Activated naive CD4-positive, alpha-beta T cell treated with anti-CD3 and anti-CD28 coated beads for 36 hours (primary cell): ENCODE measurements at regions not wholly inside any gene's neighbourhood (a gene's known extent, or its start where the extent isn't known, plus 50 kb on each side); places are given as distances from the start of the nearest gene placed in this dataset.
"Not testable (repeated sequence)": the region's sequence is repeated elsewhere in the genome, so short reads cannot be mapped to it uniquely, and the experiment has no call there.

Experiments used
- CTCF ChIA-PET: fragments of 350-600 bp; sonication (Branson Sonifier 250); formaldehyde crosslinking; loops from one replicate; lab custom pipeline; 2021; ENCODE audit warnings: antibody characterized with exemption; lab: Charles Lee
- DNase-seq: peaks from one replicate; pipeline ENCODE4 v3.0.0-alpha.2; 2020
- H3K27ac Mint-ChIP-seq: one replicate; pipeline ENCODE4 v1.8.0; 2021; ENCODE audit warnings: mild to moderate bottlenecking, mixed read lengths
- H3K27me3 Mint-ChIP-seq: one replicate; pipeline ENCODE4 v1.8.0; 2021; ENCODE audit warnings: low read depth, mixed read lengths
- H3K36me3 Mint-ChIP-seq: one replicate; pipeline ENCODE4 v1.8.0; 2021; ENCODE audit warnings: low read depth, mixed read lengths
- H3K4me1 Mint-ChIP-seq: one replicate; pipeline ENCODE4 v1.8.0; 2021; ENCODE audit warnings: low read depth, mixed read lengths
- H3K4me3 Mint-ChIP-seq: one replicate; pipeline ENCODE4 v1.8.0; 2021; ENCODE audit warnings: mild to moderate bottlenecking, moderate library complexity, mixed read lengths
- H3K9me3 Mint-ChIP-seq: one replicate; pipeline ENCODE4 v1.8.0; 2021; ENCODE audit warnings: mixed read lengths
- intact Hi-C: fragments of 100-400 bp; cut with micrococcal nuclease; formaldehyde crosslinking; loops from one replicate; pipeline ENCODE4 v1.15.1; 2023

DNA sequence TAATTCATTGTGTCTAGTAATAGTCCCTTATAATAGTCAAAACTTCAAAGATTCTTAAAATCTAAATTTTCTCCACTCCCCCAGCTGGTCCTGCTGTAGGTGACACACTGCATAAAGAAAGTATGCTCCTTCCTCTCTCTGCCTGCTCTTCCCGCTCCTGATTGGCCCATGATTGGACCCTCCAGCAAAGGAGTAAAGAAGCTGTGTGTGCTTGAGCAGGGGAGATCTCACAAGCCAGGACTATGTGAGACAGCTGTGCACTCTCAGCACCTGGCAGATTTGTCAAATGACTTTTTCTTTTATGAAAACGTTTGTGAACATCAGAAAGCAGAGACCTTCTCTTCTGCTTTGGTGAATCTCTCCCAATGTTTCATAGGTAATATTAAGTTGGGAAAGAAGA lies 274.8 kb upstream of the LYPLAL1 start:
- Mint-ChIP-seq H3K36me3 (no peaks in the 10 kb centered on the region), H3K27me3 (no peaks in the 10 kb centered on the region), H3K4me1 (no peaks in the 10 kb centered on the region), H3K4me3 (no peak overlapping the region), H3K27ac (no peak overlapping the region), H3K9me3 (no peaks in the 10 kb centered on the region)
- CTCF ChIA-PET, result no interaction called here
- intact Hi-C loops, result no loop called here
- no peak for DNase-seq

DNA sequence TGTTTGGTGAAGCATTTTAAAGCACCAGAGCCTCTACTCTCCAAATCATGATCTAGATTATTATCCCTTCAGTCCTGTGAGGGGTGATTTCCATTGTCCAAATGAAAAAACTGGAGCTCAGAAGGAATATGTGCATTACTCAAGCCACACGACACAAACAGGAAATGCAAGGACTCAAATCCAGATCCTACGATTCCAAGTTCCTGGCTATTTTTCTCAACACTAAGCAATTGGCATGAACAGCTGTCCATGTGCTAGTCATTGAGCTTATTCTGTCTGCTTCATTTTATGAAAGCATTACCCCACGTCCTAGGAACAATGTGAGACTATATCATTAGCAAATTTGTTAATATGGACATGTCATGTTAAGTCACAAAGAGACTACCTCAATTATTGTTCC lies 273.1 kb upstream of the LYPLAL1 start:
- H3K9me3 Mint-ChIP-seq, result no peaks in the 10 kb centered on the region
- no peaks in the 10 kb centered on the region for H3K27me3 Mint-ChIP-seq
- CTCF ChIA-PET, result no interaction called here
- H3K36me3 Mint-ChIP-seq, result no peaks in the 10 kb centered on the region
- no peaks in the 10 kb centered on the region for H3K4me1 Mint-ChIP-seq
- intact Hi-C loops, result no loop called here
- no peak overlapping the region for H3K4me3 Mint-ChIP-seq
- no peak overlapping the region for H3K27ac Mint-ChIP-seq
- no peak for DNase-seq

DNA sequence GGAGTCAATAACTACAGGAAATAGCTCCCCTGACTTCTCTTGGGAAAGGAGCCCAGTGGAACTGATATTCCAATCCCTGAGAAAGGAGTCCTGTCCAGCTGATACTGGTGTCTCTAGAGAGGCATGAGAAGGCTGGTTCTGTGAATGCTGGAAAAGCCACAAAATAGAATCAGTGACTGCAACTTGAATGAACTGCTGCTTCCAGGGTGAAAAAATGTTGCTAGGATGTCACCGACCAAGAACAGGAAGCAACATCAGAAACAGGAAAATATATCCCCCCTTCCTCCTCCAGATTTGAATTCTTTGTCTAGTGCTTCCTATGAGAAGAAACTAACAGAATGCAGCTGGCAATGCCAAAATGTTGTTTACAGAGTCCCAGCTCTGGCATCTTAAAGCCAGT lies 269.3 kb upstream of the LYPLAL1 start:
- Mint-ChIP-seq H3K27me3 (no peaks in the 10 kb centered on the region), H3K36me3 (no peaks in the 10 kb centered on the region), H3K9me3 (no peaks in the 10 kb centered on the region), H3K4me1 (no peaks in the 10 kb centered on the region), H3K27ac (no peak overlapping the region), H3K4me3 (no peak overlapping the region)
- CTCF ChIA-PET, result no interaction called here
- intact Hi-C loops, result no loop called here
- no peak for DNase-seq

DNA sequence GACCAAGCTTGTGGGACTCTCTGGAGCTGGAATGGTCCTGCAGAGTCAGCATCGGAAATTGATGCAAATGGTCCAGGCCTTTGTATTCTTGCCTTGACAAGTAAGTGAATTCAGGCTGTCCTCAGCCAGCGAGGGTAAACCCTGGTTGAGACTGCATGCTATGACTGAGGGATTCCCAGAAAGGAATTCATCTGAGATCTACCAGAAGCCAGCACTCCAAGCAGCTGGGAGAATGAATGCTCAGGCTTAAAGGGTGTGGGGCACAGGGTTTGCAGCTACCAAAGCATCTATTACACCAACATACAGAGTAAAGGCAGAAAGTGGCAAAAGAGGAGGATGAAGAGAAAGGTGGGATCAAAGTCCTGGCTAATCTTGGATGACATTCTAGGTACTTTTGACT lies 257.0 kb upstream of the LYPLAL1 start:
- no peak overlapping the region for H3K27ac Mint-ChIP-seq
- intact Hi-C loops, result no loop called here
- no peaks in the 10 kb centered on the region for H3K9me3 Mint-ChIP-seq
- DNase-seq, result no peak
- no peaks in the 10 kb centered on the region for H3K27me3 Mint-ChIP-seq
- no peaks in the 10 kb centered on the region for H3K36me3 Mint-ChIP-seq
- H3K4me3 Mint-ChIP-seq, result no peak overlapping the region
- CTCF ChIA-PET, result no interaction called here
- H3K4me1 Mint-ChIP-seq, result no peaks in the 10 kb centered on the region

DNA sequence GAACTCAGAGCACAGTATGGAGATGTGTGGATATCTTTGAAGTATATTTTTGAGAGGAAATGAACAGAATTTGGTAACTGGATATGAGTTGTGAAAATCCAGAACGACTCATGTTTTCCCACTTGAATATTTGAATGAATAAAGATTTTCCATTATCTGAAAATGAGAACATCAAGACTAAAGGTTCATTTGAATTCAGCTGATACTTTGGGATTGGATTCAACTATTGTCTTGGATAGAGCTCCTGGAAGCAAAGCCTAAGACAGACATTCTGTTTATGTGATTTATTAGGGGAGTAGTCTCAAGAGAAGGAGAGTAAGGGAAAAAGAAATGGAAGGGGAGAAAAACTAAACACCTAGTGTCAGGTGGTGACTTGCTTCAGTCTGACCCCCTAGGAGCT lies 256.0 kb upstream of the LYPLAL1 start:
- DNase-seq, result no peak
- H3K4me1 Mint-ChIP-seq, result no peaks in the 10 kb centered on the region
- H3K36me3 Mint-ChIP-seq, result no peaks in the 10 kb centered on the region
- no peak overlapping the region for H3K4me3 Mint-ChIP-seq
- CTCF ChIA-PET, result no interaction called here
- no peaks in the 10 kb centered on the region for H3K9me3 Mint-ChIP-seq
- H3K27ac Mint-ChIP-seq, result no peak overlapping the region
- H3K27me3 Mint-ChIP-seq, result no peaks in the 10 kb centered on the region
- intact Hi-C loops, result no loop called here

DNA sequence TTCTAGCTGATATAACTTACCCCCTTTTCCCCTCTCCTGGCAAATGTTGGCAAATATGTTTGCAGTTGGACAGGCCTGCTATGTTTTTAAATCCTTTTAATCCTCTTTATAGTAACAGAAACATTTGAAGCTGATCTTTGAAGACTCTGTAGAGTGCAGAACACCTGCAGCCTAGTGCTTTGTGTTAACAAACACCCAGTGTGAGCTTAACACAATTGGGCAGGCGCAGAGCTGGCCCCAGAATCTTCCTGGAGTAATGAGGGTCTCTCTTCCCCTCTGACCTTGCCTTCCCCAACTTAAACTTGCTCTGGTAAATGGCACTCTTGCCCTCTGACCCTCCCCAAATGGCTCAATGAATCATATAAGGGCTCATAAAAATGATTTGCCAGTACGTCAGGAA lies 247.9 kb upstream of the LYPLAL1 start:
- CTCF ChIA-PET, result no interaction called here
- Mint-ChIP-seq H3K27me3 (peaks cover 4% of the 10 kb centered on the region), H3K4me1 (no peaks in the 10 kb centered on the region), H3K27ac (no peak overlapping the region), H3K36me3 (no peaks in the 10 kb centered on the region), H3K9me3 (no peaks in the 10 kb centered on the region), H3K4me3 (no peak overlapping the region)
- intact Hi-C loops, result no loop called here
- DNase-seq, result no peak

DNA sequence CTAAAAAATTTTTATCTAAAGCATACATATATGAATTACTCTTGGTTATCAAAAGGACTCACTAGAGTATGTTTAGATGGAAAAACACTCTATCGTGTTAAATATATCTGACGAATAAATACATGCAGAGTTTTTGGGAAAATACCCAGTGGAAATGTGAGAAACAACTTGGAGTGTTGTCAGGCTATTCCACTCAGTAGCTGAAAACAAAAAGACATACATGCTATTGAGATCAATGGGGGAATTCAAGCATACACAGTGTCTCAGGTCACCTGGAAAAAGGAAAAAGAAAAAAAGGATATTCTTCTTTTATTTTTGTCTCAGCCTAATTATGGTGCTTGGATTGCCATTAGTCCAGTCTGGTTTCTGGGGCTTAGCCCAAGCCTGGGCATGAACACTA lies 247.0 kb upstream of the LYPLAL1 start:
- no peak for DNase-seq
- Mint-ChIP-seq H3K4me1 (no peaks in the 10 kb centered on the region), H3K9me3 (no peaks in the 10 kb centered on the region), H3K36me3 (no peaks in the 10 kb centered on the region), H3K27me3 (peaks cover 4% of the 10 kb centered on the region), H3K27ac (no peak overlapping the region), H3K4me3 (no peak overlapping the region)
- CTCF ChIA-PET, result interaction anchor here (0.6 kb wide), 1 partner anchor 1465 kb away, joined by 3 read pairs; no protein-coding TSS in a partner anchor
- intact Hi-C loops, result no loop called here

DNA sequence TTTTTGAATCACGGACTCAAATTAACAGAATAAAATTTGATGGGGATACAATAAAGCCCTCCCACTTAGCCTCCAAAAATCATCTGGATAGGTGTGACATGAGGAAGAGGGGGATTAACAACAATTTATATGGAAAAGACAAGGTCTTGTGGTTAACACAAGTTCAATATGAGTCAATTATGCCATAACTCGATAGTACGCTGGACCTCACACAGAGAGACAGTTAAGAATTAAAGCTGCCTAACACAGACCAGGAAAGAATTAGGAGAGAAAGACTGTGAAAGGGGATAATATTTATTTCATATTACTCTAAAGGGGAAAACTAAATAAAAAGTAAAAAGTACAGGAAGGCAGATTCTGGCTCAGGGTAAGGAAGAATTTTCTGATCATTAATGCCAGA lies 243.7 kb upstream of the LYPLAL1 start:
- H3K27me3 Mint-ChIP-seq, result peaks cover 4% of the 10 kb centered on the region
- H3K36me3 Mint-ChIP-seq, result no peaks in the 10 kb centered on the region
- intact Hi-C loops, result no loop called here
- H3K4me1 Mint-ChIP-seq, result no peaks in the 10 kb centered on the region
- DNase-seq, result no peak
- no peaks in the 10 kb centered on the region for H3K9me3 Mint-ChIP-seq
- H3K27ac Mint-ChIP-seq, result no peak overlapping the region
- CTCF ChIA-PET, result no interaction called here
- H3K4me3 Mint-ChIP-seq, result no peak overlapping the region

DNA sequence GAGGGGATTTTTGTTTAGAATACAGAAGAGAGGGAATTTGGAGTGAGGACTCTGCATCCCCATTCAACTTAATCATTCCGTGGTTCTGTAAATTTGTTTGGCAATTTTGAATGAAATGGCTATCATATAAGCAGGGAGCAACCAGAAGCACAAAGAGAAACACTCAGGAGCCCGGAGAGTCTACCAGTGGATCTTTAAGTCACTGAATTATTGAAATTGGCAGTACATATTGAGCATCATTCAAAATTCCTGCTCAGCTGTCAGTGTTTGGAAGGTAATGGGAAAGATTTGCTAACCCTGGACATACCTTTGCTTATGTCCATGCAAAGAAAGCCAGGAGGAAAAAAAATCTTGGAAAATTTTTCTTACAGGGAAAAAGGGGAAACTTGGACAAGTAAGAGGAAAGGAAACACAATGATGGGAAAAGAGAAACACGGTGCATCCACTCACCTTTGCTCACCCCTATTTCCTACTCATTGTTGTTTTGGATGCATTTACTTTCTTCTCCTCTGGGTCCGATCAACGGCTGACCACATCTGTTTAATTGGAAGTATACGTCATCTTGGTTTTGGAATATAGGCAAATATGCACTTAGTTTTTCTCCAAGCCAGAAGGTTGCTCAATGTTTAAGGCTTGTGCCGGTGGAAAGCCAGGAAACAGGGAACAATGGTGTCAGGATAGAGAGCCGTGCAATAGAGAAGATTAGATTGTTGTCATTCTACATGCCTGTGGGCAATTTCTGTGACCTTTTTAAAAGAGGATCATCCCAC lies 243.0 kb upstream of the LYPLAL1 start:
- DNase-seq, result no peak
- intact Hi-C loops, result no loop called here
- H3K4me1 Mint-ChIP-seq, result no peaks in the 10 kb centered on the region
- no peak overlapping the region for H3K4me3 Mint-ChIP-seq
- CTCF ChIA-PET, result no interaction called here
- H3K36me3 Mint-ChIP-seq, result no peaks in the 10 kb centered on the region
- H3K9me3 Mint-ChIP-seq, result peaks cover 4% of the 10 kb centered on the region
- H3K27ac Mint-ChIP-seq, result no peak overlapping the region
- peaks cover 4% of the 10 kb centered on the region for H3K27me3 Mint-ChIP-seq

DNA sequence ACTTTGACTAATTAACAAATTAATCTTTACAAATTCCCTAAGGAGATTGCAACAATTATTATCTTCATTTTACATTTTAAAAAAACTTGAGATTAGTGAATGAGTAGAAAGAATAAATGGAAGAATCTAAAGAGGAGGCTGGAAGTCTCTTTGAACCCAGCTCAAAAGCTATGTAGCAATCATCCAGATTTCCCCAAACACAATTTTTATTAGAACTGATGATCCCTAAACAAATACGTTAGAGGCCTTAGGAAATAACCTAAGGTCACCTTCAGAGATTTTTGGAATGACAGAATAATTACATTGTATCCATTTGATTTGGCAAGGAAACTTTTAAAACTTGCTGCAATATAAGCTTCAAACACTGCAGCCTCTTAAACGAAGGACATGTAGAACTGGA lies 242.4 kb upstream of the LYPLAL1 start:
- H3K4me1 Mint-ChIP-seq, result no peaks in the 10 kb centered on the region
- H3K27ac Mint-ChIP-seq, result no peak overlapping the region
- no peak overlapping the region for H3K4me3 Mint-ChIP-seq
- intact Hi-C loops, result no loop called here
- H3K27me3 Mint-ChIP-seq, result peaks cover 2% of the 10 kb centered on the region
- H3K36me3 Mint-ChIP-seq, result no peaks in the 10 kb centered on the region
- peaks cover 7% of the 10 kb centered on the region for H3K9me3 Mint-ChIP-seq
- CTCF ChIA-PET, result no interaction called here
- DNase-seq, result no peak

DNA sequence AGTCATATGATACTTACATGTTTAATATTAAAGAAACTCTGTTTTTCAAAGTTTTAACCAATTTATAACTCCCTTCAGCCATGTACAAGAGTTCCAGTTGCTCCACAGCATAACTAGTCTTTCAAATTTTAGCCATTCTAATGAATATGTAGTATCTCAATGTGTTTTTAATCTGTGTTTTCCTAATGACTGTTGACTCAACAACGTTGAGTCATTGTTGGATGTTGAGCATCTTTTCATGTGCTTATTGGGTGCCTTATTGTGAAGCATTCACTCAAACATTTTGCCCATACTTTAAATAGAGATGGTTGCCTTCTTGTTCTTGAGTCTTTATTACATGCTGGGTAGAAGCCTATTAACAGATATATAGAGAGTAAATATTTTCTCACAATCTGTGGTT lies 240.2 kb upstream of the LYPLAL1 start:
- peaks cover 11% of the 10 kb centered on the region for H3K9me3 Mint-ChIP-seq
- no peak overlapping the region for H3K4me3 Mint-ChIP-seq
- no peaks in the 10 kb centered on the region for H3K36me3 Mint-ChIP-seq
- no peaks in the 10 kb centered on the region for H3K4me1 Mint-ChIP-seq
- intact Hi-C loops, result no loop called here
- no peak for DNase-seq
- peaks cover 2% of the 10 kb centered on the region for H3K27me3 Mint-ChIP-seq
- CTCF ChIA-PET, result no interaction called here
- H3K27ac Mint-ChIP-seq, result no peak overlapping the region

DNA sequence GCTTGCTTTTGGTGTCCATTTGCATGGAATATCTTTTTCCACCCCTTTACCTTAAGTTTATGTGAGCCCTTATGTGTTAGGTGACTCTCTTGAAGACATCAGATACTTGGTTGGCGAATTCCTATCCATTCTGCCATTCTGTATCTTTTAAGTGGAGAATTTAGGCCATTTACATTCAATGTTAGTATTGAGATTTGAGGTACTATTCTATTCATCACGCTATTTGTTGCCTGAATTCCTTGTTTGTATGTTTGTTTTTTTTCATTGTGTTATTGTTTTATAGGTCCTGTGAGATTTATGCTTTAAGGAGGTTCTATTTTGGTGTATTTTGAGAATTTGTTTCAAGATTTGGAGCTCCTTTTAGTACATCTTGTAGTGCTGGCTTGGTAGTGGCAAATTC lies 238.3 kb upstream of the LYPLAL1 start:
- H3K27ac Mint-ChIP-seq, H3K36me3 Mint-ChIP-seq, H3K4me1 Mint-ChIP-seq, H3K4me3 Mint-ChIP-seq, CTCF ChIA-PET, DNase-seq, H3K27me3 Mint-ChIP-seq, intact Hi-C loops: not testable (repeated sequence)
- peaks cover 16% of the 10 kb centered on the region for H3K9me3 Mint-ChIP-seq

DNA sequence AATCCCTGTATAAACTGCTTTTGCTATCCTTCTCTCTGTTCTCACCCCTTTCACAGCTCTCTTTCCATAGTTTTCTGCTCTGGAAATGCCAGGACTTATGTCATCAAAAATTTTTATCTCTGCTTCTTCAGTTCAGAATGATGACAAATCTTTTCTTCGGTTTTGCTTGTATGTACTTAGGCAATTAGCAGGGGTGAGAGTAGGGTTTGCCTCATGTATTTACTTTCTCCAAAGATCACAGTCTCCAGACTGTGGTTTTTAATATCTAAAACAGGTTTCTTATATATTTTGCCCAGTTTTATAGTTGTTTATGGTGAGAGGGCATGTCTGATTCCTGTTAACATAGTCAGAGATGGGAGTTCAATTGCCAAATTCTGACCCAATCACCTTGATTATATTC lies 235.4 kb upstream of the LYPLAL1 start:
- no peaks in the 10 kb centered on the region for H3K27me3 Mint-ChIP-seq
- H3K4me3 Mint-ChIP-seq, result no peak overlapping the region
- intact Hi-C loops, result no loop called here
- H3K4me1 Mint-ChIP-seq, result no peaks in the 10 kb centered on the region
- H3K9me3 Mint-ChIP-seq, result peaks cover 18% of the 10 kb centered on the region
- no peaks in the 10 kb centered on the region for H3K36me3 Mint-ChIP-seq
- CTCF ChIA-PET, result no interaction called here
- no peak overlapping the region for H3K27ac Mint-ChIP-seq
- DNase-seq, result no peak
